ENCODE measurements at regions not wholly inside any gene's neighbourhood (a gene's known extent, or its start where the extent isn't known, plus 50 kb on each side); places are given as distances from the start of the nearest gene placed in this dataset.

DNA sequence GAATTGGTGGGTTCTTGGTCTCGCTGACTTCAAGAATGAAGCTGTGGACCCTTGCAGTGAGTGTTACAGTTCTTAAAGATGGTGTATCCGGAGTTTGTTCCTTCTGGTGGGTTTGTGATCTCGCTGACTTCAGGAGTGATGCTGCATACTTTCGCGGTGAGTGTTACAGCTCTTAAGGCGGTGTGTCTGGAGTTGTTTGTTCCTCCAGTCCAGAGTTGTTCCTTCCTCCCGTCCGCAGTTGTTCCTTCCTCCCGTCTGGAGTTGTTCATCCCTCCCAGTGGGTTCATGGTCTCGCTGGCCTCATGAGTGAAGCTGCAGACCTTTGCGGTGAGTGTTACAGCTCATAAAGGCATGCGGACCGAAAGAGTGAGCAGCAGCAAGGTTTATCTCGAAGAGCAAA lies 159.6 kb upstream of the ADAMTSL1 start:
- TF ChIP-seq, protein P1, sequence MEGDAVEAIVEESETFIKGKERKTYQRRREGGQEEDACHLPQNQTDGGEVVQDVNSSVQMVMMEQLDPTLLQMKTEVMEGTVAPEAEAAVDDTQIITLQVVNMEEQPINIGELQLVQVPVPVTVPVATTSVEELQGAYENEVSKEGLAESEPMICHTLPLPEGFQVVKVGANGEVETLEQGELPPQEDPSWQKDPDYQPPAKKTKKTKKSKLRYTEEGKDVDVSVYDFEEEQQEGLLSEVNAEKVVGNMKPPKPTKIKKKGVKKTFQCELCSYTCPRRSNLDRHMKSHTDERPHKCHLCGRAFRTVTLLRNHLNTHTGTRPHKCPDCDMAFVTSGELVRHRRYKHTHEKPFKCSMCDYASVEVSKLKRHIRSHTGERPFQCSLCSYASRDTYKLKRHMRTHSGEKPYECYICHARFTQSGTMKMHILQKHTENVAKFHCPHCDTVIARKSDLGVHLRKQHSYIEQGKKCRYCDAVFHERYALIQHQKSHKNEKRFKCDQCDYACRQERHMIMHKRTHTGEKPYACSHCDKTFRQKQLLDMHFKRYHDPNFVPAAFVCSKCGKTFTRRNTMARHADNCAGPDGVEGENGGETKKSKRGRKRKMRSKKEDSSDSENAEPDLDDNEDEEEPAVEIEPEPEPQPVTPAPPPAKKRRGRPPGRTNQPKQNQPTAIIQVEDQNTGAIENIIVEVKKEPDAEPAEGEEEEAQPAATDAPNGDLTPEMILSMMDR (IDR thresholded peaks at IDR 0.05), result no peak
- TF ChIP-seq EZH2 (IDR thresholded peaks at IDR 0.05; ENCODE audit: borderline replicate concordance, insufficient read depth, low read depth, low read length, poor library complexity, severe bottlenecking), result no peak

Measured in B cell (primary cell).